HL-60 (cell line): ENCODE measurements at regions not wholly inside any gene's neighbourhood (a gene's known extent, or its start where the extent isn't known, plus 50 kb on each side); places are given as distances from the start of the nearest gene placed in this dataset.

ENCODE experiments used
- DNase-seq, 2 experiments: peaks; one replicate each; pipeline ENCODE4 v3.0.0-alpha.2; 2010 to 2020; ENCODE audit warnings: low read depth in 1 of 2, low spot score in 1 of 2
- H3K27ac ChIP-seq: fragments of 250-450 bp; sonication (Bioruptor Pico); replicated peaks from 2 replicates; pipeline ENCODE4 v1.5.1; 2020; ENCODE audit warnings: mild to moderate bottlenecking, moderate library complexity
- H3K27me3 ChIP-seq: fragments of 250-450 bp; sonication (Bioruptor Pico); 2 replicates; pipeline ENCODE4 v1.5.1; 2021; ENCODE audit warnings: mild to moderate bottlenecking, moderate library complexity; ENCODE audit not compliant: insufficient read depth, poor library complexity, severe bottlenecking
- H3K4me3 ChIP-seq: replicated peaks from 2 replicates; pipeline ENCODE4 v1.5.1; 2011; ENCODE audit warnings: mild to moderate bottlenecking, control low read depth, low read length; ENCODE audit not compliant: insufficient read depth
- GABPA ChIP-seq: IDR thresholded peaks from 2 replicates; pipeline ENCODE4 v1.6.1; 2012; ENCODE audit warnings: low read depth
- POLR2AphosphoS5 ChIP-seq: IDR thresholded peaks from 2 replicates; pipeline ENCODE4 v1.6.1; 2012; ENCODE audit warnings: low read depth
- SPI1 ChIP-seq: IDR thresholded peaks from 2 replicates; pipeline ENCODE4 v1.6.1; 2012; ENCODE audit warnings: low read depth, mild to moderate bottlenecking, borderline replicate concordance
- TF ChIP-seq, protein P1 (sequence below): IDR thresholded peaks from one replicate; pipeline ENCODE4 v1.5.1; 2011; ENCODE audit warnings: low read length, control low read depth, inconsistent platforms; ENCODE audit not compliant: insufficient read depth
- TF ChIP-seq, protein P2 (sequence below): IDR thresholded peaks from 2 replicates; pipeline ENCODE4 v1.6.1; 2012; ENCODE audit warnings: low read depth; ENCODE audit not compliant: insufficient replicate concordance

DNA sequence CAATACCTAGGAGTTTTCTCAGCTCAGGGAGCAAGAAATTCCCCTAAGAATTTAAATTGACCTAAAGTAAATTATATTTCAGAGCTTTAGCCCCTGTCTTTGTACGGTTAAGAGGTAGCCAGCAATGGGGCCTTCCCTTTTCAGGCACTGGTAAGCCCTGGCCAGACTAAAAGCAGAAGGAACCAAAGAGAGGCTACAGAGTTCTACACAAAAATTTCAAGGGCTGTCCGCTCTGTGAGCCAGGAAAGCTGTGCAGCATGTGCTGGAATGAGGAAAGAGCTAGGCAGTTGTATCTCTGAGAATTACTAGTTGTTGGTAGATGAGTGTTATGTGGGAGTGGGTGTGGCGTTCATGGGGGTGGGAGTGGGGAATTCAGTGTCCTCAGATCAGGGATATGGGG, 96.3 kb upstream of the MAFB start:
- TF ChIP-seq POLR2AphosphoS5 (no peak), SPI1 (no peak)
- TF ChIP-seq, protein P1, sequence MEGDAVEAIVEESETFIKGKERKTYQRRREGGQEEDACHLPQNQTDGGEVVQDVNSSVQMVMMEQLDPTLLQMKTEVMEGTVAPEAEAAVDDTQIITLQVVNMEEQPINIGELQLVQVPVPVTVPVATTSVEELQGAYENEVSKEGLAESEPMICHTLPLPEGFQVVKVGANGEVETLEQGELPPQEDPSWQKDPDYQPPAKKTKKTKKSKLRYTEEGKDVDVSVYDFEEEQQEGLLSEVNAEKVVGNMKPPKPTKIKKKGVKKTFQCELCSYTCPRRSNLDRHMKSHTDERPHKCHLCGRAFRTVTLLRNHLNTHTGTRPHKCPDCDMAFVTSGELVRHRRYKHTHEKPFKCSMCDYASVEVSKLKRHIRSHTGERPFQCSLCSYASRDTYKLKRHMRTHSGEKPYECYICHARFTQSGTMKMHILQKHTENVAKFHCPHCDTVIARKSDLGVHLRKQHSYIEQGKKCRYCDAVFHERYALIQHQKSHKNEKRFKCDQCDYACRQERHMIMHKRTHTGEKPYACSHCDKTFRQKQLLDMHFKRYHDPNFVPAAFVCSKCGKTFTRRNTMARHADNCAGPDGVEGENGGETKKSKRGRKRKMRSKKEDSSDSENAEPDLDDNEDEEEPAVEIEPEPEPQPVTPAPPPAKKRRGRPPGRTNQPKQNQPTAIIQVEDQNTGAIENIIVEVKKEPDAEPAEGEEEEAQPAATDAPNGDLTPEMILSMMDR, result no peak
- TF ChIP-seq, protein P2, sequence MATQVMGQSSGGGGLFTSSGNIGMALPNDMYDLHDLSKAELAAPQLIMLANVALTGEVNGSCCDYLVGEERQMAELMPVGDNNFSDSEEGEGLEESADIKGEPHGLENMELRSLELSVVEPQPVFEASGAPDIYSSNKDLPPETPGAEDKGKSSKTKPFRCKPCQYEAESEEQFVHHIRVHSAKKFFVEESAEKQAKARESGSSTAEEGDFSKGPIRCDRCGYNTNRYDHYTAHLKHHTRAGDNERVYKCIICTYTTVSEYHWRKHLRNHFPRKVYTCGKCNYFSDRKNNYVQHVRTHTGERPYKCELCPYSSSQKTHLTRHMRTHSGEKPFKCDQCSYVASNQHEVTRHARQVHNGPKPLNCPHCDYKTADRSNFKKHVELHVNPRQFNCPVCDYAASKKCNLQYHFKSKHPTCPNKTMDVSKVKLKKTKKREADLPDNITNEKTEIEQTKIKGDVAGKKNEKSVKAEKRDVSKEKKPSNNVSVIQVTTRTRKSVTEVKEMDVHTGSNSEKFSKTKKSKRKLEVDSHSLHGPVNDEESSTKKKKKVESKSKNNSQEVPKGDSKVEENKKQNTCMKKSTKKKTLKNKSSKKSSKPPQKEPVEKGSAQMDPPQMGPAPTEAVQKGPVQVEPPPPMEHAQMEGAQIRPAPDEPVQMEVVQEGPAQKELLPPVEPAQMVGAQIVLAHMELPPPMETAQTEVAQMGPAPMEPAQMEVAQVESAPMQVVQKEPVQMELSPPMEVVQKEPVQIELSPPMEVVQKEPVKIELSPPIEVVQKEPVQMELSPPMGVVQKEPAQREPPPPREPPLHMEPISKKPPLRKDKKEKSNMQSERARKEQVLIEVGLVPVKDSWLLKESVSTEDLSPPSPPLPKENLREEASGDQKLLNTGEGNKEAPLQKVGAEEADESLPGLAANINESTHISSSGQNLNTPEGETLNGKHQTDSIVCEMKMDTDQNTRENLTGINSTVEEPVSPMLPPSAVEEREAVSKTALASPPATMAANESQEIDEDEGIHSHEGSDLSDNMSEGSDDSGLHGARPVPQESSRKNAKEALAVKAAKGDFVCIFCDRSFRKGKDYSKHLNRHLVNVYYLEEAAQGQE, result no peak
- H3K27me3 ChIP-seq, result peaks cover 16% of the 10 kb centered on the region
- H3K27ac ChIP-seq, result no peak overlapping the region
- no peak for DNase-seq
- H3K4me3 ChIP-seq, result no peak overlapping the region

DNA sequence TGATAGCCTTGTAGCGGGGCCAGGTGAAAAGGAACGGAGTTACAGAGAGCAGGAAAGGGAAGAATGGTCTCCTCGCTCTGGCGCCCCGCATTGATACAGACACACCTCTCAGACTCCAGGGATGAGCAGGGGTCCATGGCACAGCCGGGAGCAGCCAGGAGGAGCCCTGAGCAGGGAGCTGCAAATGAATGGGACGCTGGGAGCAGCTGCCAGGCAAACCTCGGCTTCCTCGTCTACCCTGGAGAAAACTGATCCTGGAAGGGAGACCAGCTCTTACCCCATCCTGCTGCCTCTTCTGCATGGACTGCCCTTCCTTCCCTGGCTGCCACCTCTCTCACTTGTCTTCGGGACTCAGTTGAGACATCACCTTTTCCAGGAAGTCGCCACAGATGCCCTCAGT, 97.3 kb upstream of the MAFB start:
- TF ChIP-seq, protein P2, result no peak
- TF ChIP-seq SPI1 (no peak), GABPA (no peak), POLR2AphosphoS5 (no peak)
- TF ChIP-seq, protein P1, result no peak
- Histone ChIP-seq H3K27me3 (peaks cover 11% of the 10 kb centered on the region), H3K27ac (no peak overlapping the region), H3K4me3 (no peak overlapping the region)
- DNase-seq, result no peak

DNA sequence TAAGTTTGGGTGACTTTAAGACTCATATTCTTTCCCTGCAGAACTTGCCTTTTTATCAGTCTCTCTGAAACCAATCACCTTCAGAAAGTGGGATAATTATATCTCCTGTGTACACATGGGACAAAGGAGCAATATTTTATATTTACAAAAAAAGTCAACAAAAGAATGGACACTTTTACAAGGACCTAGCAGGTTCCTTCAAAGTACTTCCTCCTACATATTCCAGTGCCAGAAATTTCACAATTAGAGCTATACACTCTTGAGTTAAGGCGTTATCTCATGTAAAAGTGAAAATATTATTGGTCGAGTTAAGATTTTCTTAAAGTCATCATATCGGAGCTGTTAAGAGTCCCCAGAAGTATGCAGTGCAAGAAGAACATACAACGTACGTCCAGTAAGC, 98.9 kb upstream of the MAFB start:
- H3K27me3 ChIP-seq, result peaks cover 23% of the 10 kb centered on the region
- TF ChIP-seq GABPA, result no peak
- TF ChIP-seq, protein P1, result no peak
- TF ChIP-seq, protein P2, result no peak
- no peak for TF ChIP-seq POLR2AphosphoS5
- TF ChIP-seq SPI1, result no peak
- no peak overlapping the region for H3K27ac ChIP-seq
- no peak overlapping the region for H3K4me3 ChIP-seq
- no peak for DNase-seq
